HepG2 (cell line): ENCODE measurements at regions not wholly inside any gene's neighbourhood (a gene's known extent, or its start where the extent isn't known, plus 50 kb on each side); places are given as distances from the start of the nearest gene placed in this dataset.

Source experiments
- ATAC-seq: fragments of 200-7000 bp; cut with Tn5 transposase; 3 replicates; pipeline ENCODE4 v1.9.1; 2020; ENCODE audit warnings: mild to moderate bottlenecking, moderate library complexity
- BruUV-seq: library from RNA; stranded (reverse); fragments of 400-500 nt; replicated peaks from 2 replicates; lab custom pipeline; 2021; lab: Mats Ljungman, UMichigan
- CTCF ChIA-PET: fragments of 300-600 bp; formaldehyde crosslinking; extraction: SDS; loops from one replicate; lab custom pipeline; 2021; ENCODE audit warnings: low total read pairs, inconsistent platforms, low intra/inter-chr PET ratio; lab: Yijun Ruan, JAX
- POLR2A ChIA-PET: fragments of 350-600 bp; sonication (Branson Sonifier 250); formaldehyde crosslinking; loops from one replicate; lab custom pipeline; 2020; ENCODE audit warnings: antibody characterized with exemption, inconsistent platforms; lab: Yijun Ruan, JAX
- DNase-seq: peaks from one replicate; pipeline ENCODE4 v3.0.0-alpha.2; 2015; ENCODE audit warnings: low spot score
- FAIRE-seq: peaks from 3 replicates; lab custom pipeline; 2011; peaks lifted over from hg19 to GRCh38; lab: Jason Lieb, UNC
- H2AFZ ChIP-seq: one replicate; pipeline ENCODE4 v1.6.1; 2011; ENCODE audit warnings: low read length, inconsistent platforms
- H3K27ac ChIP-seq: fragments of 300-600 bp; 3 replicates; pipeline ENCODE4 v1.8.0; 2011; ENCODE audit warnings: mixed run types, mild to moderate bottlenecking, mixed read lengths, low read length, inconsistent platforms; ENCODE audit not compliant: insufficient read depth; ENCODE audit errors: extremely low read length
- H3K27me3 ChIP-seq, 2 experiments: fragments of 200-600 bp in 1 of 2; 2 replicates in 1 of 2; 3 replicates in 1 of 2; pipeline versions ENCODE4 v1.6.0 to v1.8.0; 2011; ENCODE audit warnings: low read length in 2 of 2, mild to moderate bottlenecking in 2 of 2, moderate library complexity in 2 of 2, inconsistent platforms in 1 of 2; ENCODE audit not compliant: insufficient read depth in 2 of 2, control insufficient read depth in 1 of 2
- H3K36me3 ChIP-seq, 2 experiments: fragments of 200-600 bp in 1 of 2; replicated peaks in 1 of 2; 2 replicates in 1 of 2; 3 replicates in 1 of 2; pipeline versions ENCODE4 v1.5.1 to v1.8.0; 2011; ENCODE audit warnings: low read length in 2 of 2, inconsistent platforms in 1 of 2; ENCODE audit not compliant: insufficient read depth in 2 of 2, control insufficient read depth in 1 of 2
- H3K4me1 ChIP-seq: 2 replicates; pipeline ENCODE4 v1.5.1; 2012; ENCODE audit warnings: low read length, inconsistent platforms; ENCODE audit not compliant: insufficient read depth
- H3K4me2 ChIP-seq: 2 replicates; pipeline ENCODE4 v1.6.0; 2011; ENCODE audit warnings: low read depth, low read length, inconsistent platforms
- H3K4me3 ChIP-seq, 3 experiments: fragments of 200-600 bp in 1 of 3; sonication (generic), shearing (Covaris generic) in 1 of 3; replicated peaks in 1 of 3; 2 replicates each; pipeline ENCODE4 v1.5.1; 2011 to 2016; ENCODE audit warnings: low read length in 3 of 3, inconsistent platforms in 2 of 3, low read depth in 2 of 3, mild to moderate bottlenecking in 2 of 3, control low read depth in 1 of 3, mixed read lengths in 1 of 3; ENCODE audit not compliant: insufficient read depth in 1 of 3
- H3K79me2 ChIP-seq: one replicate; pipeline ENCODE4 v1.6.1; 2011; ENCODE audit warnings: low read length, inconsistent platforms; ENCODE audit not compliant: insufficient read depth
- H3K9ac ChIP-seq: 2 replicates; pipeline ENCODE4 v1.6.0; 2011; ENCODE audit warnings: mild to moderate bottlenecking, low read depth, low read length, inconsistent platforms; ENCODE audit not compliant: insufficient read depth
- H3K9me3 ChIP-seq: 2 replicates; pipeline ENCODE4 v1.5.1; 2012; ENCODE audit warnings: mild to moderate bottlenecking, low read length
- H4K20me1 ChIP-seq: 2 replicates; pipeline ENCODE4 v1.6.0; 2011; ENCODE audit warnings: inconsistent platforms, mild to moderate bottlenecking, low read length, moderate library complexity; ENCODE audit not compliant: insufficient read depth
- BORCS8-MEF2B ChIP-seq: sonication (generic); formaldehyde crosslinking; IDR thresholded peaks from 2 replicates; pipeline ENCODE4 v1.8.0; 2022; ENCODE audit warnings: mild to moderate bottlenecking, missing genetic modification reagents
- CTCF ChIP-seq: sonication (generic); formaldehyde crosslinking; IDR thresholded peaks from 2 replicates; pipeline ENCODE4 v1.5.0; 2020; ENCODE audit warnings: mild to moderate bottlenecking, missing genetic modification reagents, moderate library complexity
- ELK4 ChIP-seq: sonication (generic); formaldehyde crosslinking; IDR thresholded peaks from 2 replicates; pipeline ENCODE4 v1.9.0; 2021; ENCODE audit warnings: missing genetic modification reagents, borderline replicate concordance
- HCFC1 ChIP-seq: fragments of 150-350 bp; IDR thresholded peaks from 2 replicates; pipeline ENCODE4 v1.6.1; 2014; ENCODE audit warnings: low read depth, low read length
- HMG20A ChIP-seq: IDR thresholded peaks from 2 replicates; pipeline ENCODE4 v1.6.1; 2016; ENCODE audit warnings: borderline replicate concordance
- MIER3 ChIP-seq: IDR thresholded peaks from 2 replicates; pipeline ENCODE4 v1.6.1; 2016; ENCODE audit warnings: missing compliant biosample characterization, borderline replicate concordance
- POLR2AphosphoS2 ChIP-seq: IDR thresholded peaks from 2 replicates; pipeline ENCODE4 v1.6.1; 2011; ENCODE audit warnings: low read depth, low read length, improper control_type of control experiment
- SOX5 ChIP-seq: IDR thresholded peaks from 2 replicates; pipeline ENCODE4 v1.6.1; 2016; ENCODE audit warnings: borderline replicate concordance
- TMF1 ChIP-seq: sonication (generic); formaldehyde crosslinking; IDR thresholded peaks from 2 replicates; pipeline ENCODE4 v1.8.1; 2022; ENCODE audit warnings: low read depth, missing genetic modification reagents
- TOE1 ChIP-seq: sonication (generic); formaldehyde crosslinking; IDR thresholded peaks from 2 replicates; pipeline ENCODE4 v1.4.0; 2020; ENCODE audit warnings: mild to moderate bottlenecking, missing genetic modification reagents
- TRIM22 ChIP-seq: fragments of 450-650 bp; IDR thresholded peaks from 2 replicates; pipeline ENCODE4 v1.6.1; 2017
- ZBTB49 ChIP-seq: sonication (generic); formaldehyde crosslinking; IDR thresholded peaks from 2 replicates; pipeline ENCODE4 v1.4.0; 2020; ENCODE audit warnings: missing genetic modification reagents, borderline replicate concordance
- ZBTB7A ChIP-seq: sonication (generic); formaldehyde crosslinking; IDR thresholded peaks from 2 replicates; pipeline ENCODE4 v1.8.0; 2022; ENCODE audit warnings: mild to moderate bottlenecking, missing genetic modification reagents
- ZC3H13 ChIP-seq: sonication (generic); formaldehyde crosslinking; IDR thresholded peaks from 2 replicates; pipeline ENCODE4 v1.8.1; 2023; ENCODE audit warnings: mild to moderate bottlenecking, missing genetic modification reagents, moderate library complexity
- ZMYM3 ChIP-seq: sonication (generic); formaldehyde crosslinking; IDR thresholded peaks from 2 replicates; pipeline ENCODE4 v1.5.1; 2020; ENCODE audit warnings: mild to moderate bottlenecking, missing genetic modification reagents
- ZNF282 ChIP-seq: fragments of 450-650 bp; IDR thresholded peaks from 2 replicates; pipeline ENCODE4 v1.6.1; 2018; ENCODE audit not compliant: partially characterized antibody
- ZNF350 ChIP-seq: sonication (generic); formaldehyde crosslinking; IDR thresholded peaks from 2 replicates; pipeline ENCODE4 v1.4.0; 2020; ENCODE audit warnings: mild to moderate bottlenecking, low read depth, missing genetic modification reagents, borderline replicate concordance
- ZNF446 ChIP-seq: sonication (generic); formaldehyde crosslinking; IDR thresholded peaks from 2 replicates; pipeline ENCODE4 v1.5.0; 2020; ENCODE audit warnings: mild to moderate bottlenecking, missing genetic modification reagents
- ZNF670 ChIP-seq: sonication (generic); formaldehyde crosslinking; IDR thresholded peaks from 2 replicates; pipeline ENCODE4 v1.8.0; 2022; ENCODE audit warnings: mild to moderate bottlenecking, missing genetic modification reagents, borderline replicate concordance
- ZNF777 ChIP-seq: sonication (generic); formaldehyde crosslinking; IDR thresholded peaks from 2 replicates; pipeline ENCODE4 v1.4.0; 2020; ENCODE audit warnings: missing genetic modification reagents
- WGBS: methylation state at CpG from one replicate; pipeline ENCODE4 v1.1.6; 2017; ENCODE audit warnings: low lambda C conversion rate; 5-methylcytosine and 5-hydroxymethylcytosine counted together
- in situ Hi-C: cut with HindIII; loops from 2 replicates; pipeline ENCODE4 v1.10.0; 2017; ENCODE audit warnings: low pct_unique_long_range_greater_than_20kb; ENCODE audit not compliant: extremely low pct_ligation_motif_present
- intact Hi-C: fragments of 100-400 bp; cut with micrococcal nuclease; formaldehyde crosslinking; loops from one replicate; pipeline ENCODE4 v1.10.0; 2022; ENCODE audit not compliant: unreplicated experiment

GRCh38 chr2:181777734-181778133 lies 97.4 kb upstream of the NEUROD1 start:
- H3K36me3 ChIP-seq: no peaks in the 10 kb centered on the region
- 40% methylated on average over 3 of the region's 3 CpGs for WGBS
- FAIRE-seq (no peak), DNase-seq (no peak), ATAC-seq (no peak)
- H3K27me3 ChIP-seq: no peaks in the 10 kb centered on the region; a peak in 1 of 5 replicates
- H4K20me1 ChIP-seq: no peaks in the 10 kb centered on the region
- H3K79me2 ChIP-seq: no peaks in the 10 kb centered on the region
- H3K27ac ChIP-seq: no peak overlapping the region
- in situ Hi-C loops: no loop called here
- H3K9me3 ChIP-seq: no peaks in the 10 kb centered on the region
- ChIA-PET CTCF (no interaction called here), POLR2A (no interaction called here)
- H3K9ac ChIP-seq: no peak overlapping the region
- no TSS peak for BruUV-seq
- H3K4me3 ChIP-seq: no peak overlapping the region
- H3K4me2 ChIP-seq: no peak overlapping the region
- TF ChIP-seq ZNF670 (CRISPR knock-in tag) (no peak), HMG20A (CRISPR knock-in tag) (no peak), ZNF350 (CRISPR knock-in tag) (no peak), CTCF (CRISPR knock-in tag) (no peak), ELK4 (no peak), POLR2AphosphoS2 (no peak), MIER3 (CRISPR knock-in tag) (no peak), ZBTB7A (no peak), ZNF282 (no peak), ZBTB49 (CRISPR knock-in tag) (no peak), ZMYM3 (no peak), ZNF777 (CRISPR knock-in tag) (no peak), ZNF446 (no peak), ZC3H13 (no peak), TRIM22 (no peak), HCFC1 (no peak), TMF1 (CRISPR knock-in tag) (no peak), BORCS8-MEF2B (no peak), TOE1 (CRISPR knock-in tag) (no peak), SOX5 (CRISPR knock-in tag) (no peak)
- no peak overlapping the region for H2AFZ ChIP-seq
- peaks cover 37% of the 10 kb centered on the region for H3K4me1 ChIP-seq
- intact Hi-C loops: no loop called here
